GM12891 (cell line): ENCODE measurements at regions not wholly inside any gene's neighbourhood (a gene's known extent, or its start where the extent isn't known, plus 50 kb on each side); places are given as distances from the start of the nearest gene placed in this dataset.

Experiments
- POLR2A ChIP-seq: IDR thresholded peaks from 2 replicates; pipeline ENCODE4 v1.6.1; 2011; ENCODE audit warnings: low read depth, low read length, control low read depth
- TAF1 ChIP-seq: IDR thresholded peaks from 2 replicates; pipeline ENCODE4 v1.6.1; 2011; ENCODE audit warnings: low read depth, low read length, control low read depth

- TF ChIP-seq POLR2A (no peak), TAF1 (no peak)
These were observed 494.4 kb upstream of the B3GAT1 start for GRCh38 chr11:134906356-134906955.
